ENCODE measurements at regions not wholly inside any gene's neighbourhood (a gene's known extent, or its start where the extent isn't known, plus 50 kb on each side); places are given as distances from the start of the nearest gene placed in this dataset.

- no peak for DNase-seq
- Histone ChIP-seq H3K36me3 (no peaks in the 10 kb centered on the region), H3K27me3 (no peaks in the 10 kb centered on the region), H3K4me3 (no peak overlapping the region), H3K9me3 (no peaks in the 10 kb centered on the region), H3K27ac (no peak overlapping the region), H3K4me1 (no peaks in the 10 kb centered on the region)
- TF ChIP-seq CTCF (IDR thresholded peaks at IDR 0.05) (no peak), POLR2A (IDR thresholded peaks at IDR 0.05) (no peak), EP300 (IDR thresholded peaks at IDR 0.05; ENCODE audit: low read depth) (no peak), POLR2AphosphoS5 (IDR thresholded peaks at IDR 0.05) (no peak)
- 75 to 77% methylated on average over 1 of the region's 1 CpG for WGBS, 2 donors (ENCODE audit: low coverage in 1 of 2)
- in situ Hi-C loops (cut with MboI; ENCODE audit: low pct_ligation_motif_present in 1 of 4, low pct_unique_long_range_greater_than_20kb in 1 of 4, low sequenced_read_pairs in 3 of 4): no loop called here
- intact Hi-C loops (cut with DNase I; ENCODE audit: low total_unique reads): no loop called here
Observed at GRCh38 chr13:67632590-67632989, 402.5 kb upstream of the PCDH9 start.

GRCh38 chr13:67630640-67631039 is 400.5 kb upstream of the PCDH9 start:
- no peak for DNase-seq
- H3K27ac ChIP-seq: no peak overlapping the region

DNA sequence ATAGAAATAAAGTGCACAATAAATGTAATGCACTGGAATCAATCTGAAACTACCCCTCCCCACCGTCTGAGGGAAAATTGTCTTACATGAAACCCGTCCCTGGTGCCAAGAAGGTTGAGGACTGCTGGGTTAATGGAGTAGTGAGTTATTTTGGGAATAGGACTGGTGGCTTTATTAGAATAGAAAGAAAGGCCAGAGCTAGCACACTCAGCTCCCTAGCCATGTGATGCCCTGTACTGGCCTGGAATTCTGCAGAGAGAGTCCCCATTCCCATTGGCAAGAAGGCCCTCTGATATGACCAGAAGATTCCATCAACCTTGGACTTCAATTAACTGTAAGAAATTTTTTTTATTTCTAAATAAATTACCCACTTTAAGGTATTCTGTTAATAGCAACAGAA is 393.5 kb upstream of the PCDH9 start:
- no peak for TF ChIP-seq POLR2A (IDR thresholded peaks at IDR 0.05)
- no peak for TF ChIP-seq POLR2AphosphoS5 (IDR thresholded peaks at IDR 0.05)
- no peak for TF ChIP-seq EP300 (IDR thresholded peaks at IDR 0.05; ENCODE audit: low read depth)
- no peak for TF ChIP-seq CTCF (IDR thresholded peaks at IDR 0.05)

More at GRCh38 chr13:67630640-67631039, 400.5 kb upstream of the PCDH9 start:
- intact Hi-C loops (cut with DNase I; ENCODE audit: low total_unique reads) (no loop called here), in situ Hi-C loops (cut with MboI; ENCODE audit: low pct_ligation_motif_present in 1 of 4, low pct_unique_long_range_greater_than_20kb in 1 of 4, low sequenced_read_pairs in 3 of 4) (no loop called here)
- no peaks in the 10 kb centered on the region for H3K4me1 ChIP-seq
- WGBS, 2 donors (ENCODE audit: low coverage in 1 of 2): 70 to 81% methylated on average over 3 of the region's 3 CpGs
- no peaks in the 10 kb centered on the region for H3K9me3 ChIP-seq
- no peaks in the 10 kb centered on the region for H3K27me3 ChIP-seq
- H3K4me3 ChIP-seq: no peak overlapping the region
- no peaks in the 10 kb centered on the region for H3K36me3 ChIP-seq
- TF ChIP-seq POLR2A (IDR thresholded peaks at IDR 0.05) (no peak), POLR2AphosphoS5 (IDR thresholded peaks at IDR 0.05) (no peak), CTCF (IDR thresholded peaks at IDR 0.05) (no peak), EP300 (IDR thresholded peaks at IDR 0.05; ENCODE audit: low read depth) (no peak)

GRCh38 chr13:67620665-67621064 is 390.5 kb upstream of the PCDH9 start:
- intact Hi-C loops (cut with DNase I; ENCODE audit: low total_unique reads) (no loop called here), in situ Hi-C loops (cut with MboI; ENCODE audit: low pct_ligation_motif_present in 1 of 4, low pct_unique_long_range_greater_than_20kb in 1 of 4, low sequenced_read_pairs in 3 of 4) (no loop called here)
- 66 to 81% methylated on average over 3 of the region's 3 CpGs for WGBS, 2 donors (ENCODE audit: low coverage in 1 of 2)
- no peaks in the 10 kb centered on the region for H3K9me3 ChIP-seq
- no peaks in the 10 kb centered on the region for H3K4me1 ChIP-seq
- H3K4me3 ChIP-seq: no peak overlapping the region
- H3K27me3 ChIP-seq: no peaks in the 10 kb centered on the region
- no peak for TF ChIP-seq EP300 (IDR thresholded peaks at IDR 0.05; ENCODE audit: low read depth)
- no peak for TF ChIP-seq POLR2A (IDR thresholded peaks at IDR 0.05)
- TF ChIP-seq CTCF (IDR thresholded peaks at IDR 0.05): no peak
- no peak for TF ChIP-seq POLR2AphosphoS5 (IDR thresholded peaks at IDR 0.05)
- DNase-seq: no peak
- H3K27ac ChIP-seq: no peak overlapping the region
- H3K36me3 ChIP-seq: no peaks in the 10 kb centered on the region

More for the DNA sequence above, 393.5 kb upstream of the PCDH9 start:
- H3K4me3 ChIP-seq: no peak overlapping the region
- intact Hi-C loops (cut with DNase I; ENCODE audit: low total_unique reads): no loop called here
- H3K36me3 ChIP-seq: no peaks in the 10 kb centered on the region
- in situ Hi-C loops (cut with MboI; ENCODE audit: low pct_ligation_motif_present in 1 of 4, low pct_unique_long_range_greater_than_20kb in 1 of 4, low sequenced_read_pairs in 3 of 4): no loop called here
- H3K4me1 ChIP-seq: no peaks in the 10 kb centered on the region
- DNase-seq: no peak
- WGBS, 2 donors (ENCODE audit: low coverage in 1 of 2): 82 to 94% methylated on average over 2 of the region's 2 CpGs
- H3K9me3 ChIP-seq: no peaks in the 10 kb centered on the region
- no peaks in the 10 kb centered on the region for H3K27me3 ChIP-seq
- H3K27ac ChIP-seq: no peak overlapping the region

Data from transverse colon (tissue), 4 donors.